ENCODE measurements at regions not wholly inside any gene's neighbourhood (a gene's known extent, or its start where the extent isn't known, plus 50 kb on each side); places are given as distances from the start of the nearest gene placed in this dataset.

DNA sequence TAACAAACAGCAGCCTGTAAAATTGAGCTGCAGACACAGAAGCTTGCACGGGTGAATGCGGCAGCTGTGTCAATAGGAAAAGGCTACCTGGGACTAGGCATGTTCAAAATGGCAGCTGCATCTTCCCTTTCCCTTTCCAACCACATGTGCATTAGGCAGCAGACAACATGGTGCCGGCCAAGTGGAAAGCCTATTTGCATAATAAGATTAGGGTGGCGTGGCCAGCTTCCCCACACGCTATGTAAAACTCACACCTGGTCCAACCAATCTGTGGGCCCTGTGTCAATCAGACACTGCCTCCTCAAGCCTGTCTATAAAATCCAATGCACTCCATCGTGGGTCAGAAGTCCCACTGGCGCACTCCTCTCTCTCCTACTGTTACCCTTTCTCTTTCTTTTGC, 61.0 kb upstream of the RBBP6 start:
- TF ChIP-seq POLR2AphosphoS5 (IDR thresholded peaks at IDR 0.05) (no peak), POLR2A (IDR thresholded peaks at IDR 0.05) (no peak)
- TF ChIP-seq, protein P1, sequence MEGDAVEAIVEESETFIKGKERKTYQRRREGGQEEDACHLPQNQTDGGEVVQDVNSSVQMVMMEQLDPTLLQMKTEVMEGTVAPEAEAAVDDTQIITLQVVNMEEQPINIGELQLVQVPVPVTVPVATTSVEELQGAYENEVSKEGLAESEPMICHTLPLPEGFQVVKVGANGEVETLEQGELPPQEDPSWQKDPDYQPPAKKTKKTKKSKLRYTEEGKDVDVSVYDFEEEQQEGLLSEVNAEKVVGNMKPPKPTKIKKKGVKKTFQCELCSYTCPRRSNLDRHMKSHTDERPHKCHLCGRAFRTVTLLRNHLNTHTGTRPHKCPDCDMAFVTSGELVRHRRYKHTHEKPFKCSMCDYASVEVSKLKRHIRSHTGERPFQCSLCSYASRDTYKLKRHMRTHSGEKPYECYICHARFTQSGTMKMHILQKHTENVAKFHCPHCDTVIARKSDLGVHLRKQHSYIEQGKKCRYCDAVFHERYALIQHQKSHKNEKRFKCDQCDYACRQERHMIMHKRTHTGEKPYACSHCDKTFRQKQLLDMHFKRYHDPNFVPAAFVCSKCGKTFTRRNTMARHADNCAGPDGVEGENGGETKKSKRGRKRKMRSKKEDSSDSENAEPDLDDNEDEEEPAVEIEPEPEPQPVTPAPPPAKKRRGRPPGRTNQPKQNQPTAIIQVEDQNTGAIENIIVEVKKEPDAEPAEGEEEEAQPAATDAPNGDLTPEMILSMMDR (IDR thresholded peaks at IDR 0.05): no peak
- Histone ChIP-seq H3K4me1 (no peaks in the 10 kb centered on the region), H3K9me3 (peaks cover 0 to 18% of the 10 kb centered on the region in 2 donors), H3K27me3 (peaks cover 0 to 6% of the 10 kb centered on the region in 2 donors), H3K36me3 (no peaks in the 10 kb centered on the region), H3K27ac (no peak overlapping the region), H3K4me3 (no peak overlapping the region)
- intact Hi-C loops (cut with DNase I; ENCODE audit: low total_unique reads): no loop called here
- no peak for DNase-seq (ENCODE audit: low spot score in 2 of 2)

DNA sequence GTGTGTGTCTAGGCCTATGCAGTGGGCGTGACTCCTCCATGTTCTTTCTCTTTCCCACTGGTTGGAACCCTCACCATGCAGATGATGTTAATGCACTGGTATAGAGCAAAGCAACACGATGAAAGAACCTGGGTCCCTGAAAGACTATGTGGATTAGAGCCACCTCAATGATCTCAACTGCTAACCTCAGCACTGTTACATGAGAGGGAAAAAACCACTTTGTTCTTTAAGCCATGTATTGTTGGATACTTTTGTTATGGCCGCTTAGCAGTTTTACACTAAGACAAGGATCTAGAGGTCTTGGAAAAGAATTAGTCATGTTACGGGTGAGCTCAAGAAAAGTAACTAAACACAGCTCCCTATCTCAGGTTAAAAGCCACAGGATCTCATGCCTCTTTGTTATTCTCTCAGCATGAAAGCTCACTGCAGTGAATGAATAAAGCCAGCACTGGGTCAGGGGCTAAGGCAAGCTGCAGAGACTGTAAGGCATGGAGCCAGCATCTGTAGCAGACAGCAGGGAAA, 56.6 kb upstream of the RBBP6 start:
- Histone ChIP-seq H3K4me1 (no peaks in the 10 kb centered on the region), H3K36me3 (no peaks in the 10 kb centered on the region), H3K9me3 (peaks cover 3% of the 10 kb centered on the region in 2 donors), H3K27ac (no peak overlapping the region), H3K27me3 (peaks cover 0 to 6% of the 10 kb centered on the region in 2 donors), H3K4me3 (no peak overlapping the region)
- no peak for DNase-seq (ENCODE audit: low spot score in 2 of 2)
- intact Hi-C loops (cut with DNase I; ENCODE audit: low total_unique reads): no loop called here
- TF ChIP-seq, protein P1 (IDR thresholded peaks at IDR 0.05): no peak
- TF ChIP-seq POLR2A (IDR thresholded peaks at IDR 0.05): no peak
- no peak for TF ChIP-seq POLR2AphosphoS5 (IDR thresholded peaks at IDR 0.05)

DNA sequence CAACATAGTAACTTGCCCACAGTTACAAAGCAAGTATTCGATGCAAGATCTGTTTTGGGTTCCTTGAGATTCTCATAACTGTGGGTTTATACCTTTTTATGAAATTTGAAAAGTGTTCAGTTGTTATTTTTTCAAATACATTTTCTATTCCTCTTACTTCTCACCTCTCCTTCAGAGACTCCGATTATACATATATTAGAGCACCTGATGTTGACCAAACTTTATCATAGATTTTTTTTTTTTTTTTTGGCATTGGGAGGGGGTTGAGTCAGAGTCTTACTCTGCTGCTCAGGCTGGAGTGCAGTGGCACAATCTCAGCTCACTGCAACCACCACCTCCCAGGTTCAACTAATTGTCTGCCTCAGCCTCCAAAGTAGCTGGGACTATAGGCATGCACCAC, 51.3 kb upstream of the RBBP6 start:
- intact Hi-C loops (cut with DNase I; ENCODE audit: low total_unique reads): no loop called here
- TF ChIP-seq POLR2AphosphoS5 (IDR thresholded peaks at IDR 0.05) (no peak), POLR2A (IDR thresholded peaks at IDR 0.05) (no peak)
- TF ChIP-seq, protein P1 (IDR thresholded peaks at IDR 0.05): no peak
- no peak for DNase-seq (ENCODE audit: low spot score in 2 of 2)
- peaks cover 0 to 15% of the 10 kb centered on the region in 2 donors for H3K27me3 ChIP-seq
- H3K4me3 ChIP-seq: no peak overlapping the region
- no peaks in the 10 kb centered on the region for H3K4me1 ChIP-seq
- H3K9me3 ChIP-seq: peaks cover 14 to 15% of the 10 kb centered on the region in 2 donors
- no peak overlapping the region for H3K27ac ChIP-seq
- no peaks in the 10 kb centered on the region for H3K36me3 ChIP-seq
